Adrenal gland (tissue), 5 donors: ENCODE measurements at regions not wholly inside any gene's neighbourhood (a gene's known extent, or its start where the extent isn't known, plus 50 kb on each side); places are given as distances from the start of the nearest gene placed in this dataset.

Experiments
- POLR2A ChIP-seq, 2 donors: fragments of 450-650 bp; IDR thresholded peaks; one replicate each; pipeline ENCODE4 v1.6.1; 2017; ENCODE audit warnings: antibody characterized with exemption in 2 of 2, mild to moderate bottlenecking in 2 of 2, moderate library complexity in 1 of 2
- TF ChIP-seq, protein P1 (sequence below), 6 experiments: fragments of 450-650 bp in 4 of 6; fragments of 200-600 bp in 2 of 6; sonication (generic) in 1 of 6; IDR thresholded peaks; 1 replicate in 5 of 6; 2 replicates in 1 of 6; pipeline versions ENCODE4 v1.5.1 to v1.8.0; 2016 to 2021; ENCODE audit warnings: antibody characterized with exemption in 6 of 6, mild to moderate bottlenecking in 2 of 6, moderate library complexity in 1 of 6
- donor health status: DM: no; HTN: no; CAD: no.

DNA sequence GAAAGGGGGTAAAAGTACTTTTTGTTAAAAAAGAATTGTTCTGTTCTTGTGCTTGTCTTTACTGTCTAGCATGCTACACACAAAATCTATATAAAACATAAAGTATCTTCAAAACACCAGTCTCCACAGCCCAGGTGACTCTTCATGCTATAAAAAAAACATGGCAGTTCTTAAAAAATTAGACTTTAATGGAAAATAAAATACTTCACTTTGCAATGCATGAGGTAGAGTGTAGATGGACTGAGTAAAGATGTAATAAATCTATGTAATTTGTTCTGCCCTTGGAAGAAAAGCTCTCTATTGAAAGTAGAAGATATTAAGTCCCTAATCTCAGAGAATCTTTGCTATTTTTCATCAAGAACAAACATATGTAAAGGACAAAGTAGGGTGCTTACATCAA is 425.4 kb downstream of the NOVA1 start:
- TF ChIP-seq, protein P1, sequence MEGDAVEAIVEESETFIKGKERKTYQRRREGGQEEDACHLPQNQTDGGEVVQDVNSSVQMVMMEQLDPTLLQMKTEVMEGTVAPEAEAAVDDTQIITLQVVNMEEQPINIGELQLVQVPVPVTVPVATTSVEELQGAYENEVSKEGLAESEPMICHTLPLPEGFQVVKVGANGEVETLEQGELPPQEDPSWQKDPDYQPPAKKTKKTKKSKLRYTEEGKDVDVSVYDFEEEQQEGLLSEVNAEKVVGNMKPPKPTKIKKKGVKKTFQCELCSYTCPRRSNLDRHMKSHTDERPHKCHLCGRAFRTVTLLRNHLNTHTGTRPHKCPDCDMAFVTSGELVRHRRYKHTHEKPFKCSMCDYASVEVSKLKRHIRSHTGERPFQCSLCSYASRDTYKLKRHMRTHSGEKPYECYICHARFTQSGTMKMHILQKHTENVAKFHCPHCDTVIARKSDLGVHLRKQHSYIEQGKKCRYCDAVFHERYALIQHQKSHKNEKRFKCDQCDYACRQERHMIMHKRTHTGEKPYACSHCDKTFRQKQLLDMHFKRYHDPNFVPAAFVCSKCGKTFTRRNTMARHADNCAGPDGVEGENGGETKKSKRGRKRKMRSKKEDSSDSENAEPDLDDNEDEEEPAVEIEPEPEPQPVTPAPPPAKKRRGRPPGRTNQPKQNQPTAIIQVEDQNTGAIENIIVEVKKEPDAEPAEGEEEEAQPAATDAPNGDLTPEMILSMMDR (IDR thresholded peaks at IDR 0.05) = no peak
- TF ChIP-seq POLR2A (IDR thresholded peaks at IDR 0.05) = no peak
